Lung (tissue), 11 donors: ENCODE measurements at regions not wholly inside any gene's neighbourhood (a gene's known extent, or its start where the extent isn't known, plus 50 kb on each side); places are given as distances from the start of the nearest gene placed in this dataset.
"Not testable (repeated sequence)": the region's sequence is repeated elsewhere in the genome, so short reads cannot be mapped to it uniquely, and the experiment has no call there.

ENCODE experiments used
- ATAC-seq: fragments of 200-7000 bp; cut with Tn5 transposase; one replicate; pipeline ENCODE4 v1.9.1; 2020; ENCODE audit warnings: moderate number of reproducible peaks; ENCODE audit not compliant: insufficient read depth, low FRiP score
- DNase-seq, 3 donors: peaks; one replicate each; pipeline ENCODE4 v3.0.0-alpha.2; 2013 to 2017
- H3K27ac ChIP-seq, 2 donors: one replicate each; pipeline ENCODE4 v1.5.1; 2013; ENCODE audit warnings: mild to moderate bottlenecking in 2 of 2, moderate library complexity in 2 of 2, control low read depth in 1 of 2, inconsistent platforms in 1 of 2, low read depth in 1 of 2, low read length in 1 of 2
- H3K27me3 ChIP-seq, 3 donors: one replicate each; pipeline ENCODE4 v1.5.1; 2013; ENCODE audit warnings: low read length in 2 of 3; ENCODE audit not compliant: control insufficient read depth in 3 of 3, insufficient read depth in 3 of 3
- H3K36me3 ChIP-seq, 4 donors: one replicate each; pipeline ENCODE4 v1.5.1; 2013; ENCODE audit warnings: low read length in 4 of 4, mild to moderate bottlenecking in 1 of 4, moderate library complexity in 1 of 4; ENCODE audit not compliant: control insufficient read depth in 4 of 4, insufficient read depth in 4 of 4
- H3K4me1 ChIP-seq, 5 donors: one replicate each; pipeline ENCODE4 v1.5.1; 2013; ENCODE audit warnings: low read length in 5 of 5, mild to moderate bottlenecking in 2 of 5, moderate library complexity in 1 of 5; ENCODE audit not compliant: control insufficient read depth in 5 of 5, insufficient read depth in 5 of 5
- H3K4me3 ChIP-seq: one replicate; pipeline ENCODE4 v1.5.1; 2013; ENCODE audit warnings: mild to moderate bottlenecking, control low read depth, moderate library complexity
- H3K9ac ChIP-seq, 2 donors: one replicate each; pipeline ENCODE4 v1.5.1; 2013; ENCODE audit warnings: low read length in 2 of 2, control low read depth in 1 of 2; ENCODE audit not compliant: insufficient read depth in 1 of 2
- H3K9me3 ChIP-seq, 4 donors: one replicate each; pipeline ENCODE4 v1.5.1; 2013; ENCODE audit warnings: low read length in 3 of 4, mild to moderate bottlenecking in 1 of 4, moderate library complexity in 1 of 4; ENCODE audit not compliant: control insufficient read depth in 4 of 4, insufficient read depth in 3 of 4
- CTCF ChIP-seq: IDR thresholded peaks from 2 replicates; pipeline ENCODE4 v1.5.1; 2012; ENCODE audit warnings: mild to moderate bottlenecking; ENCODE audit errors: control extremely low read depth, extremely low read depth
- WGBS, 2 donors: extraction: QIAGEN DNeasy Blood & Tissue Kit; methylation state at CpG; one replicate each; pipeline ENCODE4 v1.1.7; 2013; 5-methylcytosine and 5-hydroxymethylcytosine counted together
- donor health status: control.
- donor health status: control.
- donor health status: Bipolar disorder and iron deficiency.
- donor health status: healthy.
- donor health status: DM: yes; HTN: yes; CAD: no.

- ATAC-seq = no peak
- no peak for DNase-seq
- no peak for TF ChIP-seq CTCF
- H3K27ac ChIP-seq = no peak overlapping the region
- no peak overlapping the region for H3K9ac ChIP-seq
- WGBS, 2 donors = 65 to 77% methylated on average over 4 of the region's 4 CpGs
- no peak overlapping the region for H3K4me3 ChIP-seq
- H3K27me3 ChIP-seq = no peaks in the 10 kb centered on the region
- H3K36me3 ChIP-seq = no peaks in the 10 kb centered on the region
- H3K4me1 ChIP-seq = no peaks in the 10 kb centered on the region
- H3K9me3 ChIP-seq = no peaks in the 10 kb centered on the region
These were observed 202.3 kb upstream of the BRINP3 start for GRCh38 chr1:190679983-190680382.

DNA sequence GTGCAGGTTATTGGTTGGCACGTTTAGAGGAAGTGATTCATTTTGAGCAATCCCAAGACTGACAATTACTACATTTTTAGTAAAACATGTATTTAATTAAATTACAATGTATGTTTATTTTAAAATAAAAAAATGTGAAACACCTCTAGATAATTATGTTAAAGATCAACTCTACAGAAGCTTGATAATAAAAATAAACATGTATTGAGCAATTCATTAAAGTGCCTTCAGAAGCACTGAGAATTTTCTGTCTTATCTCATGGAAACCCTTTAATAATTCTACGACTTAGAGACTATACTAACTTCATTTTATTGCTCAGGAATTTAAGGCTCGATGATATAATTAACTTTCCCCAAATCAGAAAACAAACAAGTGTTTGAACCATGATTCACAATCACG, 208.0 kb upstream of the BRINP3 start:
- Histone ChIP-seq H3K9ac (no peak overlapping the region), H3K27me3 (no peaks in the 10 kb centered on the region), H3K4me1 (peaks cover 0 to 3% (median 0%) of the 10 kb centered on the region in 5 donors), H3K4me3 (no peak overlapping the region), H3K36me3 (no peaks in the 10 kb centered on the region), H3K9me3 (no peaks in the 10 kb centered on the region), H3K27ac (no peak overlapping the region)
- DNase-seq = no peak
- no peak for ATAC-seq
- no peak for TF ChIP-seq CTCF
- WGBS, 2 donors = 76 to 81% methylated on average over 4 of the region's 4 CpGs

DNA sequence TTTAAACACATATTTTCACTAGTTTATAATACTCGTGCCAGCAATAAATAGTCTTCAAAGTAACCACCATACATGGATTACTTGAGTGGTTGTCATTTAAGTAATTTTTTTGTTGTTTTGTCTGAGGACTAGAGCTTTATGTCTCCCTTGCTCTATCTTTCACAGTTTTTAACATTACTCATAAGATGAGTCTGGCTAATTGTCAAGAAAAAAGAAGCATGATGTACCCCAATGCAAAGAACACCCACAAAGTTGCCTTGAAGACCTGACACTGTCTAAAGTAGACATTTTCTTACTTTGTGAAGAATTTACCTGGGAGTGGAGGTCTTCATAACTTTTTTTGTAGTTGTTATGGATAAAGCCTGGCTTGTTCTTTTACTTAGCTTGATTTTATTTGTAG, 210.4 kb upstream of the BRINP3 start:
- 61 to 67% methylated on average over 1 of the region's 1 CpG for WGBS, 2 donors
- ATAC-seq (no peak), DNase-seq (peak in 2 of 3 donors; percentile 3 to 5)
- no peak for TF ChIP-seq CTCF
- Histone ChIP-seq H3K9ac (no peak overlapping the region), H3K4me3 (no peak overlapping the region), H3K36me3 (no peaks in the 10 kb centered on the region), H3K4me1 (peaks cover 0 to 3% (median 0%) of the 10 kb centered on the region in 5 donors), H3K27me3 (no peaks in the 10 kb centered on the region), H3K27ac (no peak overlapping the region), H3K9me3 (no peaks in the 10 kb centered on the region)

- H3K9ac ChIP-seq, DNase-seq, H3K27me3 ChIP-seq, H3K9me3 ChIP-seq, H3K4me1 ChIP-seq, H3K4me3 ChIP-seq, ATAC-seq, H3K27ac ChIP-seq, H3K36me3 ChIP-seq: not testable (repeated sequence)
- WGBS, 2 donors = 80 to 87% methylated on average over 4 of the region's 4 CpGs
These were observed 220.8 kb upstream of the BRINP3 start for GRCh38 chr1:190698488-190698887.
